NCI-H510A treated with DMSO at 0.1 percent for 48 hours (cell line): ENCODE measurements at regions not wholly inside any gene's neighbourhood (a gene's known extent, or its start where the extent isn't known, plus 50 kb on each side); places are given as distances from the start of the nearest gene placed in this dataset.
"Not testable (repeated sequence)": the region's sequence is repeated elsewhere in the genome, so short reads cannot be mapped to it uniquely, and the experiment has no call there.

ENCODE experiments used
- DNase-seq: peaks from one replicate; lab custom pipeline; 2025; lab: John Stamatoyannopoulos, UW

DNA sequence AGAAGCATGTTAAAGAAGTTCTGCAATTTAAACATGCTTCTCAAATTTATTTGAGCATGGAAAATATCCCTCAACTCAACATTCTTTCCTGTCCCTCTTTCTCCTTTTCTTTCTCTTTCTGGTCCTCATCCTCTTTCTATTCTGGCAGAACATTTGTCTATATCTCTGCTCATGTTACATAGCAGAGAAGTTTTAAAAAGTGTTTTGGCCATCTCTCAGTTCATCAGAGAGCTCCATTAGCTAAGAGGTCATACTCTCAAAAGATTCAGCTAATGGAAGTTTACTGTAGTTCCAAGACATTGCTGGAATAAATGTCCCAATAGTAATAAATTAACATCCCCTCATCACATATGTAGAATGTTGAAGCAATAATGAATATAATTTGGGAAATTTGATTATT lies 53.5 kb downstream of the XCL2 start:
- DNase-seq: no peak

- DNase-seq: no peak
Observed at GRCh38 chr1:168488138-168488537, 55.7 kb downstream of the XCL2 start.

DNA sequence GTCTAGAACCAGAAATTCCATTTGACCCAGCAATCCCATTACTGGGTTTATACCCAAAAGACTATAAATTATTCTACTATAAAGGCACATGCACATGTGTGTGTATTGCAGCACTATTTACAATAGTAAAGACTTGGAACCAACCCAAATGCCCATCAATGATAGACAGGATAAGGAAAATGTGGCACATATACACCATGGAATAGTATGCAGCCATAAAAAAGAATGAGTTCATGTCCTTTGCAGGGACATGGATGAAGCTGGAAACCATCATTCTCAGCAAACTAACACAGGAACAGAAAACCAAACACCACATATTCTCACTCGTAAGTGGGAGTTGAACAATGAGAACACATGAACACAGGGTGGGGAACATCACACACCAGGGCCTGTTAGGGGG lies 57.0 kb downstream of the XCL2 start:
- not testable (repeated sequence) for DNase-seq

DNA sequence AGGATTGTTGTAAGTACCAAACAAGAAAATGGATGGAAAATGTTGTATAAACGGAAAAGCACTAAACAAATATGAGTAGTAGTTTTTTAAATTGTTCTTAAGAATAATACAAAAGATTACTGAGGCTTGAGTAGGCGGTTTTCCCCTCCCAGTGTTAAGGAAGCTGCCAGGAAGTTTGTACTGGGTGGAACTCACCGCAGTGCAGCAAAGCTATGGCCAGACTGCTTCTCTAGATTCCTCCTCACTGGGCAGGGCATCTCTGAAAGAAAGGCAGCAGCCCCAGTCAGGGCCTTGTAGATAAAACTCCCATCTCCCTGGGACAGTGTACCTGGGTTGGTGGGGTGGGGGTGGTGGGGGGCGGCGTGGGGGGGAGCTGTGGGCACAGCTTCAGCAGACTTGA lies 58.7 kb downstream of the XCL2 start:
- DNase-seq: no peak

DNA sequence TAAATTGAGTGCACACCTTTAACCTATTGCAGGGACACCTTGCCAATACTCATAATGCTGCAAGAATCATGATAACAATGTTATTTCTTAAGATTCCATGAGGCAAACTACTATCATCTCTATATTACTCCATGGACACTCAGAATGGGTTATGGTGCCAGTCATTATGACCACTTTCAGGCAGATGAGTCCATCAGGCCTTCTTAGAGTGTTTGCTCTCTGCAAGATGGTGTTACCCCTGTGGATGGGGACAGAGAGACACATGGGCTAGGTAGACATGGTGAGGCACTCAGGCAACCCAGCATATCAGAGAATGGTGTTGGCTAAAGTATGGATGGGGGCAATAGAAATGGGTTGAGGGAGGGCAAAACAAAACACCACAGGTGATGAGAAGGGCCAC lies 59.7 kb downstream of the XCL2 start:
- no peak for DNase-seq

DNA sequence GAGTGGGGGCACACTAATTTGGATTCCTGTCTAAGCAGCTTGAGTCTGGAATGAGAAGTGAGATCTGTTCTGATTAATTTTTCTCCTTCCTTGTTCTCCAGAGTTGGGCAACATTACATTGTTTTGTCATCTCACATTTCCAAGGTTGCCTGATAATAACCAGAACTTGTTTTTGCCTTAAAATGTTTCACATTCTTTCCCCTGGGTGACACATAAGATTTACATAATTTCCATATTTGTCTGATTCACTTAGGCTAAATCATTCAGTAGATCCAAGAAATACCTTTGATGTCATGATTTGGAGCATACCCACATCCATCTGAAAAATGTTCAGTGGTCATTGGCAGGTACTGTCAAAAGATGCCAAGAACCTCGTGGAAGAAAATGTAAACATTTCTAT lies 60.3 kb downstream of the XCL2 start:
- DNase-seq: no peak

- no peak for DNase-seq
Observed at GRCh38 chr1:168482106-168482505, 61.7 kb downstream of the XCL2 start.

DNA sequence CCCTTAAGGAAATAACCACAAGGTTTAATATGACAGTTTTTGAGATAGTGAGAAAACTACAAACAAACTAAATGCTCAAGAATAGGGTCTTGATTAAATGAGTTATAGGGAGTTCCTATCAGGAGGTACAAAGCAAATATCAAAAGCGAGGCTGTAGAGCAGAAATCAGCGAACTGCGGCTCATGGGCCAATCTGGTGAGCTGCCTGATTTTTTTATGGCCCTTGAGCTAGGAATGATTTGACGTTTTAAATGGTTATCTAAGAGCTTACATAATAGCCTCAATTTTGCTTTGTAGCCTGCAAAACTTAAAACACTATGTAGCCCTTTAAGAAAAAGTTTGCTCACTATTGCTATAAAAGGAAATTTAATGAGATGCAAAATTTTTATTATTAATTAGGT lies 62.2 kb downstream of the XCL2 start:
- no peak for DNase-seq

- no peak for DNase-seq
Observed at GRCh38 chr1:168480997-168481396, 62.8 kb downstream of the XCL2 start.

GRCh38 chr1:168477792-168478191 lies 66.0 kb downstream of the XCL2 start:
- DNase-seq: no peak

- DNase-seq: peak; percentile 80
Observed at GRCh38 chr1:168476588-168477385, 67.0 kb downstream of the XCL2 start.

DNA sequence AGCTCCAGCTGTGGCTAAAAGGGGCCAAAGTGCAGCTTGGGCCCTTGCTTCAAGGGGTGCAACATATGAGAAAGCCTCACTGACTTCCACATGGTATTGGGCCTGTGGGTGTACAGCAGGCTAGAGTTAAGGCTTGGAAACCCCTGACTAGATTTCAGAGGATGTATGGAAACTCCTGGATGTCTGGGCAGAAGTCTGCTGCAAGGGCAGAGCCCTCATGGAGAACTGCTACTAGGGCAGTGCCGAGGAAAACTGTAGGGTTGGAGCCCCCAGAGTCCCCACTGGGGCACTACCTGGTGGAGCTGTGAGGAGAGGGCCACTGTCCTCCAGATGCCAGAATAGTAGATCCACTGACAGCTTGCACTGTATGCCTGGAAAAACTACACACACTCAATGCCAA lies 69.5 kb downstream of the XCL2 start:
- DNase-seq: no peak

DNA sequence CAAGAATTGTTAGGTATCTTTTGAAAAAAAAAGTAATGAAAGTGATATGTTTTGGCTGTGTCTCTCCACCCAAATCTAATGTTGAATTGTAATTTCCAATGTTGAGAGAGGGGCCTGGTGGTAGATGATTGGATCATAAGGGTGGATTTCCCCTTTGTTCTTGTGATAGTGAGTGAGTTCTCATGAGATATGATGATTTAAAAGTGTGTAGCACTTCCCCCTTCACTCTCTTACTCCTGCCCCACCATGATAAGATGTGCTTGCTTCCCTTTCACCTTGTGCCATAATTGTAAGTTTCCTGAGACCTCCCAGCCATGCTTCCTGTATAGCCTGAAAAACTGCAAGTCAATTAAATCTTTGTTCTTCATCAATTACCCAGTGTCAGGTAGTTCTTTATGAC lies 70.7 kb downstream of the XCL2 start:
- DNase-seq: no peak

DNA sequence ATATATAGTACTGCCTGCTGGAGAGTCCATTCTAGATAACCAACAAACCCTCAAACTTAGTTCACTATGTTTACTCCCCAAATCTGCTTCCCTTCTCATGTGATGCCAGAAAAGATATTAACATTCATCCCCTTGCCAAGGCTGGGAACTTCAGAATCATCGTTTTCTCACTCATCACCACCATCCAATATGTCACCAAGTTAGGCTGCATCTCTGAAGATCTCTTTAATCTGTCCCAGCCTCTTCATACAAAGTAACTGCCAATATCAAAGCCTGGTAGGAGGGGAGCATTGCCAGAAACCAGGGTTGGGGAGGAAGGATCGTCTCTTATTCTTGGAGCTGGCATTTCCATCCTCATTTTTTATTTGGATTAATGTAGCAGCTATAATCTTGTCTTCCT lies 71.6 kb downstream of the XCL2 start:
- no peak for DNase-seq

GRCh38 chr1:168470901-168471431 lies 72.8 kb downstream of the XCL2 start:
- no peak for DNase-seq

GRCh38 chr1:168469690-168470089 lies 74.1 kb downstream of the XCL2 start:
- no peak for DNase-seq

DNA sequence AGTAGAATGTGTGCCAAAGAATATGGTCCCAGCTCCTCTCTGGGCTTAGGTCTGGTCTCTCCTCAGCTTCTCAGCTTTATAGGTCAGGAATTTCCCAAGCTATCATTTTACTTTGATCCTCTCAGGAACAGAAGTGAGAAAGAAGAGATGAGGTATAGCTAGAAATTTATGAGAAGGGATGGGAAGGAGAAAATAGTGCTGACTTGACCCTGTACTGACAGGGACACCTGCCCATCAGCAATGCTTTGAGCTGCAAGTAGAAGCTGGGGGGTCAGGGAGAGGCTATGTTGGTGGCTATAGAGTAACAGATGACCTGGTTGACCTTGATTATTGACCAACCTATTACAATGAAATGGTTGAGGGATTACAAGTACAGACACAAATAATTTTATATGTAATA lies 75.0 kb downstream of the XCL2 start:
- DNase-seq: no peak

DNA sequence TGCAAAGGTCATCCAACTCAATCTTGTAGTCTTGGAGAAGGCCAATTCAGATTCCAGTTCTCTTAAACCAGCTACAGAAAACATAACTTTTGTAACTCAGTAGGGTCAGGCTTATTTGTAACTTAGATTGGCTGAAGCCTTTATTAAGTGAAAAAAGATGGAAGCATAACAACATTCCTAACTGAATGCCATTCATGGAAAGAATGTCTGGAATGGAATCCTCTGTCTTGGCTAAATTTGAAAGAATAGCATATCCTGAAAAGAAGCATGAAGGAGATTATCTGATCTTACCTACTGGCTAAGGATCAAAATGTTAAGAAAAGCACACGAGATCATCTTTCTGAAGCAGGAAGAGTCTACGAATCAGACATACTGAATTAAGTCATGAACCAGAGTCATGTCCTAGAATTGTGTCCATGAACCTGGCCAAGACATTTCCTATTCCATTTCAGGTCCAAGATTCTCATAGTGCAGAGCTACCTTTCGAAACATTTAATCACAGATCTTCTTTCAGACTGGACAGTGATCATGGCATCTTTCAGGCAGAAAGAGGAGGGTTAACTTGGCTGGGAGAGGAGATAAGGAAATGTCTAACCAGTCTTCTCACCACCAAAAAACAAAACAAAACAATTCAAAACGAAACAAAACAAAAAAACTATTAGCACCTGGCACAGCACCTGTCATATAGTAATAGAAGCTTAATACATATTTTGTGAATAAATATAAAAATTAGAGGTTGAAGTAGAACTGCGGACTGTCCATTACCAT lies 75.6 kb downstream of the XCL2 start:
- no peak for DNase-seq

DNA sequence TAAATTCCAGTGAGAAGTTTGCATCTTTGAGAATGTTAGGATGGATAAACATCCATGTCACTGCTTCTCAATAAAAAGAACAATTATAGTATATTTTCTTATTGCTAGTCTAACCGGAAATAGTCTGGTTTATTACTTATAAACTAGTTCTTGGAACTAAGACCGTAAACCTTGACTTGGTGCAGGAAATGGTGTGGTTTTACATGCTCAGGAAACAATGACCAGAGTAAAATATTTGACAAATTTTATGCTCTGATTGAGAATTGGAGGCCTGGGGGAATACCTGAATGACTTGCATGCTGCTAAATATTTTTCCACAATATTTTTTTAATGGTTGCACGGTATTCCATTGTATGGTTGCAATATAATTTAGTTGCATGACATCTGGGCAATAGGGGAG lies 76.3 kb downstream of the XCL2 start:
- DNase-seq: no peak

GRCh38 chr1:168466714-168467131 lies 77.1 kb downstream of the XCL2 start:
- no peak for DNase-seq

- DNase-seq: peak; percentile 90
Observed at GRCh38 chr1:168466092-168466713, 77.6 kb downstream of the XCL2 start.

- DNase-seq: not testable (repeated sequence)
Observed at GRCh38 chr1:168461108-168461507, 82.7 kb downstream of the XCL2 start.

- not testable (repeated sequence) for DNase-seq
Observed at GRCh38 chr1:168457296-168457695, 86.5 kb downstream of the XCL2 start.
